Right cardiac atrium (tissue), 5 donors: ENCODE measurements at regions not wholly inside any gene's neighbourhood (a gene's known extent, or its start where the extent isn't known, plus 50 kb on each side); places are given as distances from the start of the nearest gene placed in this dataset.

Experiments
- ATAC-seq, 2 donors: fragments of 200-7000 bp; cut with Tn5 transposase; one replicate each; pipeline versions ENCODE4 v1.8.0 to v1.9.1; 2020; ENCODE audit warnings: moderate library complexity in 2 of 2, mild to moderate bottlenecking in 1 of 2
- DNase-seq, 3 donors: peaks; one replicate each; pipeline ENCODE4 v3.0.0-alpha.2; 2020
- H3K27ac ChIP-seq: one replicate; pipeline ENCODE4 v1.5.1; 2013; ENCODE audit warnings: mild to moderate bottlenecking, low read length, control low read depth, moderate library complexity
- H3K27me3 ChIP-seq: one replicate; pipeline ENCODE4 v1.6.1; 2013; ENCODE audit not compliant: control insufficient read depth, insufficient read depth
- H3K4me1 ChIP-seq: one replicate; pipeline ENCODE4 v1.6.1; 2013; ENCODE audit warnings: low read length; ENCODE audit not compliant: control insufficient read depth, insufficient read depth
- H3K4me3 ChIP-seq: one replicate; pipeline ENCODE4 v1.5.1; 2013; ENCODE audit warnings: low read length, control low read depth
- H3K9me3 ChIP-seq: one replicate; pipeline ENCODE4 v1.6.1; 2013; ENCODE audit warnings: low read length; ENCODE audit not compliant: control insufficient read depth
- WGBS: extraction: QIAGEN DNeasy Blood & Tissue Kit; methylation state at CpG from one replicate; pipeline ENCODE4 v1.1.7; 2013; 5-methylcytosine and 5-hydroxymethylcytosine counted together
- intact Hi-C, 4 donors: fragments of 100-400 bp; cut with DNase I; formaldehyde crosslinking; loops; one replicate each; pipeline versions ENCODE4 v1.11.0 to v1.14.0; 2022 to 2023
- donor health status: healthy with polysubstance abuse.
- donor health status: DM: no; HTN: yes; CAD: no.
- donor health status: DM: no; HTN: no; CAD: no.
- donor health status: DM: no; HTN: yes; CAD: no; lungs with severe emphysema.
- donor health status: DM: yes; HTN: yes; CAD: no.

DNA sequence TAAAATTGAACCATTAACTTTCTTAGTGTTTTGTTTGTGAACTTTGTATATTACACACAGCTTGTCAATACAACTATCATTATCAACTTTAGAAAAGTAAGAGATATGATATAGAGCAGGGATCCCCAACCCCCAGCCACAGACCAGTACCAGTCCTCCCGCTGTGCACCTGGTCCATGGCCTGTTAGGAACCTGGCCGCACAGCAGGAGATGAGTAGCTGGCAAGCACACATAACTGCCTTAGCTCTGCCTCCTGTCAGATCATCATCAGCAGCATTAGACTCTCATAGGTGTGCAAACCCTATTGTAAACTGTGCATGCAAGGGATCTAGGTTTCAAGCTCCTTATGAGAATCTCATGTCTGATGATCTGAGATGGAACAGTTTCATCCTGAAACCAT lies 491.0 kb upstream of the NXPH2 start:
- Histone ChIP-seq H3K4me3 (no peak overlapping the region), H3K27ac (no peak overlapping the region), H3K9me3 (no peaks in the 10 kb centered on the region), H3K4me1 (no peaks in the 10 kb centered on the region), H3K27me3 (no peaks in the 10 kb centered on the region)
- DNase-seq (no peak), ATAC-seq (no peak)
- intact Hi-C loops = no loop called here
- WGBS = 89% methylated on average over 2 of the region's 2 CpGs

GRCh38 chr2:139260052-139260430 lies 479.9 kb upstream of the NXPH2 start:
- intact Hi-C loops = no loop called here

DNA sequence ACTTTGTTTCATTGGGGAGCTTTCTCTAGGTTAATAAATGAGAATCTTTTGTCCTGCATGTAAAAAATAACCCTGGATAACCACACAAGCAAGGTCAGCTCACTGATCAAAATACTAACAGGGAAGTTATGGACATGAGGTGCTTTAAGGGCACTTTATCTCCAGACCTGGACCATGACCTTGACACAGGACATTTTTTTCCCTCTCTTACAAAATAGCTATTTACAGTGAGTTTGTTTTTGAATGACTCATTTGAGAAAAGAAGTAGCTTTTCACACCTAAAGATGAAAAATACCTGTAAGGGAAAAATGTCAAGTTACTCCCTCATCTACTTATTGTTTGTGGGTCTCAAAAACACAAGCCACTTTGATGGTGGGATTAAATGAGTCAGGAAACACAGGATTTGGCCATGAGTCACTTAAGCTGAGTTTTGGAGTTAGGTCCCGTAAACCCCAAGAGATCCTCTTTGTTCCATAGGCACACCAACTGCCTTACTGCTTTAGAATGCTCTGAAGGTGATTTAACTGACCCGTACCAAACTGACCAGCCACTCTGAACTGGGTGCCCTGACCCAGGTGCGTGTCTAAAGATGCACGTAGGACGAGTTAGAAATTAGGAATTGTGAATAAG lies 479.3 kb upstream of the NXPH2 start:
- Histone ChIP-seq H3K9me3 (no peaks in the 10 kb centered on the region), H3K27ac (no peak overlapping the region), H3K27me3 (no peaks in the 10 kb centered on the region), H3K4me1 (no peaks in the 10 kb centered on the region), H3K4me3 (no peak overlapping the region)
- ATAC-seq = no peak
- 79% methylated on average over 5 of the region's 5 CpGs for WGBS
- intact Hi-C loops = no loop called here
- no peak for DNase-seq

More at GRCh38 chr2:139260052-139260430, 479.9 kb upstream of the NXPH2 start:
- no peak overlapping the region for H3K27ac ChIP-seq
- no peak for DNase-seq
- H3K27me3 ChIP-seq = no peaks in the 10 kb centered on the region
- H3K4me3 ChIP-seq = no peak overlapping the region
- no peak for ATAC-seq
- H3K4me1 ChIP-seq = no peaks in the 10 kb centered on the region
- 75% methylated on average over 2 of the region's 2 CpGs for WGBS
- H3K9me3 ChIP-seq = no peaks in the 10 kb centered on the region

DNA sequence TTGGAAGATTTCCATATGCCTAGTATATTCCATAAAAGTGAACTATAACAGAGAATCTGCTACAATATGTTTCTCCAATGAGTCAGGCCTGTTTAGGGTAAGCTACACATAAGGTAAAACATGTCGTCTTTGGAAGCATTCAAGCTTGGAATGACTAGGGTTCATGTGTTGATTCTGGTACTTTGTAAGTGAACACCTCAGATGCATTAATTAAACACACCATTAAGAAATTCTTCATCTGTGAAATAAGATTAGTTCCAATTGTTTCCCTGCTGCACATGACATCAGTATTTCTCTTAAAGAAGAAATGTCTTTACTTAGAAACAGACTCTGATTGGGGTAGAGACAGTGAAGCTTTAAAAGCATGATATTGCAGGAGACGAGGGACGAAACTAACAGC lies 461.1 kb upstream of the NXPH2 start:
- H3K27me3 ChIP-seq = no peaks in the 10 kb centered on the region
- intact Hi-C loops = no loop called here
- no peaks in the 10 kb centered on the region for H3K9me3 ChIP-seq
- H3K27ac ChIP-seq = no peak overlapping the region
- no peaks in the 10 kb centered on the region for H3K4me1 ChIP-seq
- DNase-seq = no peak
- 75% methylated on average over 3 of the region's 3 CpGs for WGBS
- H3K4me3 ChIP-seq = no peak overlapping the region
- no peak for ATAC-seq

GRCh38 chr2:139237023-139237422 lies 456.8 kb upstream of the NXPH2 start:
- H3K9me3 ChIP-seq = no peaks in the 10 kb centered on the region
- no peak overlapping the region for H3K27ac ChIP-seq
- DNase-seq (no peak), ATAC-seq (no peak)
- H3K27me3 ChIP-seq = no peaks in the 10 kb centered on the region
- 79% methylated on average over 3 of the region's 3 CpGs for WGBS
- intact Hi-C loops = no loop called here
- H3K4me3 ChIP-seq = no peak overlapping the region
- H3K4me1 ChIP-seq = no peaks in the 10 kb centered on the region

DNA sequence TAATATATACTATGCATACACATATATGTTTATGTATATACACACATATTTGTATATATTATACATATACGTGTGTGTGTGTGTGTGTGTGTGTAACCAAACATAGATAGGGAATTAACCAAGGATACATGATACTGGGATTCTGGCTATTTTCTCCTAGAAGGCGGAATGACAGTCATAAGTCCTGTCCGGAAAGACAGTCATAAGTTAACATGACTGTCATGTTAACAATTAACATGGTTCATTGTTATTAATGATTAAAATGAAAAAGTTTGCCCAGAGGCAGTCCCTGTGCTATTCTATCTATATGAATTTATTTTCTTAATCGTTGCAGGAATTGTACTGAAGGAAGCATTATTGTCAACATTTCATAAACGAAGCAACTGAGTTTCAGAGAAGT lies 450.7 kb upstream of the NXPH2 start:
- DNase-seq = no peak
- ATAC-seq = no peak
- Histone ChIP-seq H3K9me3 (no peaks in the 10 kb centered on the region), H3K27ac (no peak overlapping the region), H3K4me1 (no peaks in the 10 kb centered on the region), H3K27me3 (no peaks in the 10 kb centered on the region), H3K4me3 (no peak overlapping the region)
- 69% methylated on average over 5 of the region's 5 CpGs for WGBS
- intact Hi-C loops = no loop called here

GRCh38 chr2:139228276-139228675 lies 448.1 kb upstream of the NXPH2 start:
- no peak for ATAC-seq
- no peak overlapping the region for H3K27ac ChIP-seq
- WGBS = 90% methylated on average over 2 of the region's 2 CpGs

DNA sequence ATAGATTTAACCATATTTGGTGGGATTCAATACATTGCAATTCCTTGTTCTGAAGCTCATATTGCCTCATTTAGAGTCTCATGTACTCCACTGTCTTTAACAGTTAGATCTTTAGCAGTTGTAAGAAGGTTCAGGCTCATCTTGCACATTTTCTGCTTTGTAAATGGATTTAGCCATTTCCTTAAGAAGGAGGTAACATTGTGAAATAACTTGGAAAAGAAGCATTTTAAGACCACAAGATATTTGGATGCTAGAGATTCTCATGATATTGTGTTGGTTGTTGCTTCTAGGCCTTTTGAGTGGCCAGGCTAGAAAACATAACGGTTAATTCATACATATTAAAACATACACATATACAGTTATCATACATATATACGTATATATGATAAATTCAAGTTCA lies 445.8 kb upstream of the NXPH2 start:
- intact Hi-C loops = no loop called here
- H3K27ac ChIP-seq = no peak overlapping the region
- H3K9me3 ChIP-seq = no peaks in the 10 kb centered on the region
- 76% methylated on average over 2 of the region's 2 CpGs for WGBS
- no peaks in the 10 kb centered on the region for H3K4me1 ChIP-seq
- H3K4me3 ChIP-seq = no peak overlapping the region
- no peaks in the 10 kb centered on the region for H3K27me3 ChIP-seq
- no peak for DNase-seq
- ATAC-seq = no peak

More at GRCh38 chr2:139228276-139228675, 448.1 kb upstream of the NXPH2 start:
- H3K9me3 ChIP-seq = no peaks in the 10 kb centered on the region
- no peak overlapping the region for H3K4me3 ChIP-seq
- H3K27me3 ChIP-seq = no peaks in the 10 kb centered on the region
- H3K4me1 ChIP-seq = no peaks in the 10 kb centered on the region
- DNase-seq = no peak
- intact Hi-C loops = no loop called here

DNA sequence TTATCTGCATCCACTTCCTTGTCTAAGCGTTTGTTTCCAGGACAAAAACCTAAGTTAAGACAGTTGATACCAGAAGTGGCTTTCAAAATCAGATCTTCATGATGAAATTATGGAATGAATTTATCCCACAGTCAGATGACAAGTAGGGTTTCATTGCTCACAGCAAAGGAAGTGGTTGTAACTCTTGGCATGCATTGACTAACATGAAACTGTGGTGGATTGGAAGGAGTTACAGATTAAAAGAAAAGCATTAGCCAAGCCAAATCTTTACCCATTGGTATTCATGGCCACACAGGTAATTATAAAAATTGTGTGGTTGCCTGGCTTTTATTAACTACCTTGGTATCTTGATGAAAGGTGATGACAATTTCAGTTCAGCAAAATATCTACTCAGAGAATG lies 438.0 kb upstream of the NXPH2 start:
- H3K4me3 ChIP-seq = no peak overlapping the region
- no peaks in the 10 kb centered on the region for H3K27me3 ChIP-seq
- intact Hi-C loops = no loop called here
- ATAC-seq (no peak), DNase-seq (no peak)
- no peak overlapping the region for H3K27ac ChIP-seq
- H3K9me3 ChIP-seq = no peaks in the 10 kb centered on the region
- no peaks in the 10 kb centered on the region for H3K4me1 ChIP-seq
- 75% methylated on average over 1 of the region's 1 CpG for WGBS

DNA sequence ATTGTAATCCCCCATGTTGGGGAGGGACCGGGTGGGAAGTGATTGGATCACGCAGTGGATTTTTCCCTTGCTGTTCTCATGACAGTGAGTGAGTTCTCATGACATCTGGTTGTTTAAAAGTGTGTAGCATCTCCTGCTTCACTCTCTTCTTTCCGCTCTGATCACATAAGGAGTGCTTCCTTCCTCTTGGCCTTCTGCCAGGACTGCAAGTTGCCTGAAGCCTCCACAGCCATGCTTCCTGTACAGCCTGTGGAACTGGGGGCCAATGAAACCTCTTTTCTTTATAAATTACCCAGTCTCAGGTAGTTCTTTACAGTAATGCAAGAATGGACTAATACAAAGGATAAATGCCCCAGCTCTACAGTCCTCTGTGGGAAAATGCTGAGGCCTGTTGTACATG lies 437.5 kb upstream of the NXPH2 start:
- Histone ChIP-seq H3K9me3 (no peaks in the 10 kb centered on the region), H3K27ac (no peak overlapping the region), H3K4me3 (no peak overlapping the region), H3K4me1 (no peaks in the 10 kb centered on the region), H3K27me3 (no peaks in the 10 kb centered on the region)
- ATAC-seq (no peak), DNase-seq (no peak)
- 75% methylated on average over 3 of the region's 3 CpGs for WGBS
- intact Hi-C loops = no loop called here

GRCh38 chr2:139216435-139216834 lies 436.2 kb upstream of the NXPH2 start:
- no peak for ATAC-seq
- Histone ChIP-seq H3K27ac (no peak overlapping the region), H3K9me3 (no peaks in the 10 kb centered on the region), H3K4me1 (no peaks in the 10 kb centered on the region), H3K4me3 (no peak overlapping the region), H3K27me3 (no peaks in the 10 kb centered on the region)
- DNase-seq = no peak
- intact Hi-C loops = no loop called here

- DNase-seq = no peak
- Histone ChIP-seq H3K4me1 (no peaks in the 10 kb centered on the region), H3K27me3 (no peaks in the 10 kb centered on the region), H3K9me3 (no peaks in the 10 kb centered on the region), H3K27ac (no peak overlapping the region), H3K4me3 (no peak overlapping the region)
- WGBS = 69% methylated on average over 2 of the region's 2 CpGs
- intact Hi-C loops = no loop called here
- ATAC-seq = no peak
Measured at GRCh38 chr2:139214801-139215200, 434.6 kb upstream of the NXPH2 start.
